ENCODE measurements at regions not wholly inside any gene's neighbourhood (a gene's known extent, or its start where the extent isn't known, plus 50 kb on each side); places are given as distances from the start of the nearest gene placed in this dataset.

- Histone ChIP-seq H3K4me3 (no peak overlapping the region), H3K27me3 (peaks cover 0 to 37% (median 15%) of the 10 kb centered on the region in 7 donors), H3K36me3 (no peaks in the 10 kb centered on the region), H3K27ac (no peak overlapping the region), H3K4me1 (no peaks in the 10 kb centered on the region), H3K9me3 (no peaks in the 10 kb centered on the region)
- DNase-seq (no peak), ATAC-seq (no peak)
- intact Hi-C loops (cut with DNase I) = no loop called here
- TF ChIP-seq, protein P1, sequence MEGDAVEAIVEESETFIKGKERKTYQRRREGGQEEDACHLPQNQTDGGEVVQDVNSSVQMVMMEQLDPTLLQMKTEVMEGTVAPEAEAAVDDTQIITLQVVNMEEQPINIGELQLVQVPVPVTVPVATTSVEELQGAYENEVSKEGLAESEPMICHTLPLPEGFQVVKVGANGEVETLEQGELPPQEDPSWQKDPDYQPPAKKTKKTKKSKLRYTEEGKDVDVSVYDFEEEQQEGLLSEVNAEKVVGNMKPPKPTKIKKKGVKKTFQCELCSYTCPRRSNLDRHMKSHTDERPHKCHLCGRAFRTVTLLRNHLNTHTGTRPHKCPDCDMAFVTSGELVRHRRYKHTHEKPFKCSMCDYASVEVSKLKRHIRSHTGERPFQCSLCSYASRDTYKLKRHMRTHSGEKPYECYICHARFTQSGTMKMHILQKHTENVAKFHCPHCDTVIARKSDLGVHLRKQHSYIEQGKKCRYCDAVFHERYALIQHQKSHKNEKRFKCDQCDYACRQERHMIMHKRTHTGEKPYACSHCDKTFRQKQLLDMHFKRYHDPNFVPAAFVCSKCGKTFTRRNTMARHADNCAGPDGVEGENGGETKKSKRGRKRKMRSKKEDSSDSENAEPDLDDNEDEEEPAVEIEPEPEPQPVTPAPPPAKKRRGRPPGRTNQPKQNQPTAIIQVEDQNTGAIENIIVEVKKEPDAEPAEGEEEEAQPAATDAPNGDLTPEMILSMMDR (IDR thresholded peaks at IDR 0.05) = no peak
These were observed 85.7 kb upstream of the CPLX2 start for GRCh38 chr5:175785681-175786080.

DNA sequence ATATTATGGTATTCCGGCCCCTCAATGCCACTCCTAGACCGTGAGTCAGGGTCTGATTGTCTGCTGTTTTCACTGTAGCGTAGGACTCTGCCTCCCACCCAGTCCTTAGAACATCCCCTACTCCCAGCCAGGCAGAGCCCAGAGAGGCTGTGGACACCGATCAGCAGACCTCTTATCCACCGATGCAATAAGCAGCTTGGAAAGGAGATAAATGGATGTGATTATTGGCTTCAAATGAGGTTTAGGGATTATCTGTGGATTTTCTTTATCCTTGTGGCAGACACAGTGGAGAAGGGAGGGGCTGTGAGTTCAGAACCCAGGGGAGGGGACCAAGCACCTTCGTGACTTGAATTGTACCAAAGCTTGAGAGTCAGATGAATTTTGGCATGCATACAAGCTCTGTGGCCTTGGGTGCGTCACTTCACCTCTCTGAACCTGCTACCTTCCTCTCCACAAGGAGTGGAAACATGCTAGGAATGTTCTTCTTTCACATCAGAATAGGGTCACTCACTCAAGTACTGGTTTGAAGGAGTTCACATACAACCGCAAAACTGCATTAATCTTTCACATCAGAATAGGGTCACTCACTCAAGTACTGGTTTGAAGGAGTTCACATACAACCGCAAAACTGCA, 83.1 kb upstream of the CPLX2 start:
- ATAC-seq = no peak
- WGBS, 2 donors = 75 to 78% methylated on average over 9 of the region's 9 CpGs
- Histone ChIP-seq H3K9me3 (peaks cover 0 to 7% (median 0%) of the 10 kb centered on the region in 11 donors), H3K4me1 (no peaks in the 10 kb centered on the region), H3K36me3 (no peaks in the 10 kb centered on the region), H3K27ac (no peak overlapping the region), H3K4me3 (no peak overlapping the region), H3K27me3 (peaks cover 0 to 55% (median 25%) of the 10 kb centered on the region in 7 donors)
- DNase-seq = no peak
- TF ChIP-seq, protein P1 (IDR thresholded peaks at IDR 0.05) = no peak
- intact Hi-C loops (cut with DNase I) = no loop called here

DNA sequence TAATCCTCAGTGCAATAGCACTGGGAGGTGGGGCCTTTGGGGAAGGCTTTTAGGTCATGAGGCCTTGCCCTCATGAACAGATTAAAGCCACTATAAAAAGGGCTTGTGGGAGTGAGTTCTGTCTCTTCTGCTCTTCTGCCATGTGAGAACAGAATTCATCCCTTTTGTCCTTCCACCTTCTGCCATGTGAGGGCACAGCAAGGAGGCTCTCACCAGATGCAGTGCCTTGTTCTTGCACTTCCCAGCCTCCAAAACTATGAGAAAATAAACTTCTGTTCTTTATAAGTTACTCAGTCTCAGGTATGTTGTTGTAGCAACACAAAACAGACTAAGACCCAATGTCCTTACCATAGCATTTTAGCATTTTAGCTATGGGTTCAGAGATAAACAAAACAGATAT, 81.7 kb upstream of the CPLX2 start:
- H3K4me1 ChIP-seq = no peaks in the 10 kb centered on the region
- no peak for DNase-seq
- no peaks in the 10 kb centered on the region for H3K36me3 ChIP-seq
- peaks cover 0 to 69% (median 39%) of the 10 kb centered on the region in 7 donors for H3K27me3 ChIP-seq
- intact Hi-C loops (cut with DNase I) = no loop called here
- no peak overlapping the region for H3K4me3 ChIP-seq
- no peak overlapping the region for H3K27ac ChIP-seq
- ATAC-seq = no peak
- H3K9me3 ChIP-seq = peaks cover 0 to 7% (median 0%) of the 10 kb centered on the region in 11 donors
- TF ChIP-seq, protein P1 (IDR thresholded peaks at IDR 0.05) = no peak

- H3K27me3 ChIP-seq = peaks cover 0 to 76% (median 50%) of the 10 kb centered on the region in 7 donors
- intact Hi-C loops (cut with DNase I) = no loop called here
- TF ChIP-seq, protein P1 (IDR thresholded peaks at IDR 0.05) = no peak
- no peak overlapping the region for H3K4me3 ChIP-seq
- 47 to 50% methylated on average over 4 of the region's 4 CpGs for WGBS, 2 donors
- peaks cover 0 to 7% (median 0%) of the 10 kb centered on the region in 11 donors for H3K9me3 ChIP-seq
- ATAC-seq (no peak), DNase-seq (no peak)
- H3K36me3 ChIP-seq = no peaks in the 10 kb centered on the region
- no peaks in the 10 kb centered on the region for H3K4me1 ChIP-seq
- H3K27ac ChIP-seq = no peak overlapping the region
These were observed 80.6 kb upstream of the CPLX2 start for GRCh38 chr5:175790796-175791195.

Measured in heart right ventricle (tissue), 16 donors.